ENCODE measurements at regions not wholly inside any gene's neighbourhood (a gene's known extent, or its start where the extent isn't known, plus 50 kb on each side); places are given as distances from the start of the nearest gene placed in this dataset.

DNA sequence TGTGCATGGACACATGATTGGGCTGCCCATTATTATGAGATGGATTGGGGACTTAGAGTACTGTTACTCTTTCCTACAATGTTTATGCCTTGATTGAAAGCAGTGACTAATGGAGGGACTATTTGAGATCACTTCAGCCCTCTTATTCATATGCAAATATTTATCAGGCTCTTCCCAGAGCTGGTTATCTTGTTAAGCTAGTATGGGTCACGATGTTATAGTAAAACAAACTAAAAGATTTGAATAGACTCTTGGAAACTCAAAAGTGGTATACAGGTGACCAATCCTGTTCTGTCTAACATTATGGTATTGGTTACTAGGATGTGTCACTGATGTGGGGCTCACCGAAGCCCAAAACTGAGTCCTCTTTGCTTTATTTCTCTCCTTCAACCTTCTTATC lies 306.2 kb upstream of the CASK start:
- H3K4me2 ChIP-seq (ENCODE audit: unreplicated experiment), result no peak overlapping the region
- in situ Hi-C loops (cut with MboI), result no loop called here

DNA sequence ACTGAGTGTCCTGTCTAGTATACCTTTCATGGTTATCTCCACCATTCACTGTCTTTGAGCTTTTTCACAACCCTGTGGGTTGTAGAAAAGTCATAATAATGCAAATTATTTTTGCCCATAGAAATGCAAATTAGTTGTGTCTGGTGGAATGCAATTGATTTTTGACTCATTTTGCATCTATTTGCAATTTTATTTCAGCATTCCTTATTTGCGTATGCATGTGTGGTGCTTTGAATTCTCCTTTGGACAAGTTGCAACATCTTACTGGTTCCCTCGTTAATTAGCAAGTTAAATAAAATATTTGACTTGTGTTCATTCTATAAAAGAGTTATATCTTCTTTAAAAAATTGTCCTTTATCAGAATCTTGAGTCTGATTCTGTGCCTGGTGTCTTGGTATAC lies 297.3 kb upstream of the CASK start:
- Histone ChIP-seq H3K36me3 (ENCODE audit: low read depth) (no peaks in the 10 kb centered on the region), H2AFZ (no peak overlapping the region), H3K9me3 (ENCODE audit: low read depth) (no peaks in the 10 kb centered on the region), H3K4me1 (ENCODE audit: insufficient read depth) (no peaks in the 10 kb centered on the region), H3K27ac (no peak overlapping the region), H4K20me1 (ENCODE audit: insufficient read depth) (no peaks in the 10 kb centered on the region), H3K4me3 (no peak overlapping the region), H3K79me2 (ENCODE audit: insufficient read depth) (no peaks in the 10 kb centered on the region), H3K9me2 (ENCODE audit: insufficient read depth) (no peaks in the 10 kb centered on the region), H3K27me3 (replicated peaks; ENCODE audit: insufficient read depth) (no peaks in the 10 kb centered on the region), H3K4me2 (ENCODE audit: unreplicated experiment) (no peak overlapping the region), H3F3A (ENCODE audit: insufficient read depth) (no peaks in the 10 kb centered on the region), H3K9ac (no peak overlapping the region)
- no peak for DNase-seq
- TF ChIP-seq EZH2phosphoT487 (IDR thresholded peaks at IDR 0.05; ENCODE audit: insufficient read depth, low read depth), result no peak
- no peak for TF ChIP-seq EZH2 (IDR thresholded peaks at IDR 0.05; ENCODE audit: insufficient read depth, poor library complexity, severe bottlenecking)
- in situ Hi-C loops (cut with MboI), result no loop called here
- WGBS, 2 experiments (ENCODE audit: low coverage in 1 of 2, low lambda C conversion rate in 2 of 2, missing lambda C conversion rate in 2 of 2), result 58 to 64% methylated on average over 2 of the region's 2 CpGs

More for the DNA sequence above, 306.2 kb upstream of the CASK start:
- Histone ChIP-seq H3K9me3 (ENCODE audit: low read depth) (no peaks in the 10 kb centered on the region), H2AFZ (no peak overlapping the region), H3K36me3 (ENCODE audit: low read depth) (no peaks in the 10 kb centered on the region), H3K4me3 (no peak overlapping the region), H3K27ac (no peak overlapping the region), H3K9ac (no peak overlapping the region), H3K4me1 (ENCODE audit: insufficient read depth) (no peaks in the 10 kb centered on the region), H3F3A (ENCODE audit: insufficient read depth) (no peaks in the 10 kb centered on the region), H3K9me2 (ENCODE audit: insufficient read depth) (no peaks in the 10 kb centered on the region), H4K20me1 (ENCODE audit: insufficient read depth) (no peaks in the 10 kb centered on the region), H3K79me2 (ENCODE audit: insufficient read depth) (no peaks in the 10 kb centered on the region), H3K27me3 (replicated peaks; ENCODE audit: insufficient read depth) (no peaks in the 10 kb centered on the region)
- no peak for TF ChIP-seq EZH2 (IDR thresholded peaks at IDR 0.05; ENCODE audit: insufficient read depth, poor library complexity, severe bottlenecking)
- TF ChIP-seq EZH2phosphoT487 (IDR thresholded peaks at IDR 0.05; ENCODE audit: insufficient read depth, low read depth), result no peak
- WGBS, 2 experiments (ENCODE audit: low coverage in 1 of 2, low lambda C conversion rate in 2 of 2, missing lambda C conversion rate in 2 of 2), result 47 to 50% methylated on average over 1 to 2 of the region's 2 CpGs
- no peak for DNase-seq

DNA sequence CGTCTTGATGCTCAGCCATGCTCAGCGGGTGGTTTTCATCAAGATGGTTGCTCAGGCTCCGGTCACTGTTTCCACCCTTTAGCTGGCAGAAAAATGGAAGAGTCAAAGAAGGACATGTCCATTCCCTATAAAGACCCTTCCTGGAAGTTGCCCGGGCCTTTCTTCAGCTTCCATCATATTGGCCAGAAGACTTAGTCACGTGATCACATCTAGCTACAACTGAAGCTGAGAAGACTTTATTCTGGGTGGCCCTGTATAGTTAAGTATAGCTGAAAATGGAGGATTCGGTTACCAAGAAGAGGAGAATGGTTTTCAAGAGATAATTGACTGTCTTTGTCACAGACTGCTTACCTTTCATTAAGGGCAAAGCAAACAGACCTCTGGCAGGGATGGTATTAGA lies 296.7 kb upstream of the CASK start:
- TF ChIP-seq EZH2phosphoT487 (IDR thresholded peaks at IDR 0.05; ENCODE audit: insufficient read depth, low read depth) (no peak), EZH2 (IDR thresholded peaks at IDR 0.05; ENCODE audit: insufficient read depth, poor library complexity, severe bottlenecking) (no peak)
- Histone ChIP-seq H3K9me2 (ENCODE audit: insufficient read depth) (no peaks in the 10 kb centered on the region), H3K79me2 (ENCODE audit: insufficient read depth) (no peaks in the 10 kb centered on the region), H3K27ac (no peak overlapping the region), H3K9ac (no peak overlapping the region), H3K4me1 (ENCODE audit: insufficient read depth) (no peaks in the 10 kb centered on the region), H2AFZ (no peak overlapping the region), H3K4me2 (ENCODE audit: unreplicated experiment) (no peak overlapping the region), H3K36me3 (ENCODE audit: low read depth) (no peaks in the 10 kb centered on the region), H4K20me1 (ENCODE audit: insufficient read depth) (no peaks in the 10 kb centered on the region), H3K27me3 (replicated peaks; ENCODE audit: insufficient read depth) (no peaks in the 10 kb centered on the region), H3K4me3 (no peak overlapping the region), H3K9me3 (ENCODE audit: low read depth) (no peaks in the 10 kb centered on the region), H3F3A (ENCODE audit: insufficient read depth) (no peaks in the 10 kb centered on the region)
- no peak for DNase-seq
- WGBS, 2 experiments (ENCODE audit: low coverage in 1 of 2, low lambda C conversion rate in 2 of 2, missing lambda C conversion rate in 2 of 2), result 10 to 17% methylated on average over 6 of the region's 6 CpGs
- in situ Hi-C loops (cut with MboI), result no loop called here

DNA sequence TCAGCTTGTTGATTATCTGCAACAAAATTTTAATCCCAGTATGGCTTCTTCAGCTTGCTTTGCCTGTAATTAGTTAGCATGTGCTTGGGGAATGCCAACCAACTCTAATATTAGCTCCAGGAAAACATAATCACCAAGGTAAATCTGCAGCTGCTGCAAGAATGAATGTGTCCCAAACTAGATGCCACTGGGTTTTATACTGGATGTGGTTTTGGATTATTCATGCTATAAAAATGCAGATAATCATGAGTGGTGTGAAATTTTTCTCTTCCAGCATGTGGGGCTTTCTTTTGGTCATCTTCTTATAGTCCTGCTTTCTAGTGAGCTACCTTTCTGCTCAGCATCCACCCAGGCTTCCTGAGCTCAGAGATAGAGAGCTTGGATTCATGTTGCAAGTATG lies 295.9 kb upstream of the CASK start:
- no peaks in the 10 kb centered on the region for H3K4me1 ChIP-seq (ENCODE audit: insufficient read depth)
- H3K9ac ChIP-seq, result no peak overlapping the region
- no peak overlapping the region for H3K4me3 ChIP-seq
- H3K9me3 ChIP-seq (ENCODE audit: low read depth), result no peaks in the 10 kb centered on the region
- no peaks in the 10 kb centered on the region for H3K36me3 ChIP-seq (ENCODE audit: low read depth)
- no peaks in the 10 kb centered on the region for H3K79me2 ChIP-seq (ENCODE audit: insufficient read depth)
- H3K27me3 ChIP-seq (replicated peaks; ENCODE audit: insufficient read depth), result no peaks in the 10 kb centered on the region
- H3F3A ChIP-seq (ENCODE audit: insufficient read depth), result no peaks in the 10 kb centered on the region
- no peak overlapping the region for H3K27ac ChIP-seq
- in situ Hi-C loops (cut with MboI), result no loop called here
- no peaks in the 10 kb centered on the region for H4K20me1 ChIP-seq (ENCODE audit: insufficient read depth)
- TF ChIP-seq EZH2 (IDR thresholded peaks at IDR 0.05; ENCODE audit: insufficient read depth, poor library complexity, severe bottlenecking), result no peak
- TF ChIP-seq EZH2phosphoT487 (IDR thresholded peaks at IDR 0.05; ENCODE audit: insufficient read depth, low read depth), result no peak
- no peak overlapping the region for H2AFZ ChIP-seq
- H3K9me2 ChIP-seq (ENCODE audit: insufficient read depth), result no peaks in the 10 kb centered on the region
- no peak overlapping the region for H3K4me2 ChIP-seq (ENCODE audit: unreplicated experiment)
- no peak for DNase-seq

DNA sequence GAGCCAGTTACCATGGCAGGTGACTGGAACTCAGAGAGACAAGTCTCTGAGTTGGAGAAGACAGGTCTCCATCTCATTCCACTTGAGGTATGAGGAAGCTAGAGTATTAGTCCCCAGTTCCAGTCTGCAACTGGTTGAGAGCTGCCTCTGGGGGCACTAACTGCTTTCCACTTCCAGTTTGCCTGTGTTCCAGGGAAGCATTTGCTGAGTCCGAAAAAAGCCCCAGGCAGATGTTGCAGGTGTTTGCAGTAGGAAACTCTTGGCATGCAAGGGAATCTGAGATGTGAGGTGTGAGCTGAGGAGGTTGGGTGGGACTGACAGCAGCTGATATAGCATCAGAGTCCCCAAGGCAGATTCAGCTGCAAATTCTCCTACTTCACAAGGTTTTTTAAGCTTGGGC lies 272.2 kb upstream of the CASK start:
- H2AFZ ChIP-seq, result no peak overlapping the region
- no peaks in the 10 kb centered on the region for H3K9me2 ChIP-seq (ENCODE audit: insufficient read depth)
- H3K4me2 ChIP-seq (ENCODE audit: unreplicated experiment), result no peak overlapping the region
- 0% methylated on average over 1 of the region's 1 CpG for WGBS, 2 experiments (ENCODE audit: low coverage in 1 of 2, low lambda C conversion rate in 2 of 2, missing lambda C conversion rate in 2 of 2)
- H3K4me1 ChIP-seq (ENCODE audit: insufficient read depth), result no peaks in the 10 kb centered on the region
- no peak overlapping the region for H3K4me3 ChIP-seq
- H3K9me3 ChIP-seq (ENCODE audit: low read depth), result no peaks in the 10 kb centered on the region
- H3K36me3 ChIP-seq (ENCODE audit: low read depth), result no peaks in the 10 kb centered on the region
- in situ Hi-C loops (cut with MboI), result no loop called here
- no peak overlapping the region for H3K9ac ChIP-seq
- no peaks in the 10 kb centered on the region for H4K20me1 ChIP-seq (ENCODE audit: insufficient read depth)
- no peak for DNase-seq
- TF ChIP-seq EZH2 (IDR thresholded peaks at IDR 0.05; ENCODE audit: insufficient read depth, poor library complexity, severe bottlenecking), result no peak
- no peak for TF ChIP-seq EZH2phosphoT487 (IDR thresholded peaks at IDR 0.05; ENCODE audit: insufficient read depth, low read depth)
- no peaks in the 10 kb centered on the region for H3F3A ChIP-seq (ENCODE audit: insufficient read depth)
- no peak overlapping the region for H3K27ac ChIP-seq
- H3K79me2 ChIP-seq (ENCODE audit: insufficient read depth), result no peaks in the 10 kb centered on the region
- H3K27me3 ChIP-seq (replicated peaks; ENCODE audit: insufficient read depth), result no peaks in the 10 kb centered on the region

All from GM23248 (cell line).